Fibroblast of lung (primary cell): ENCODE measurements at regions not wholly inside any gene's neighbourhood (a gene's known extent, or its start where the extent isn't known, plus 50 kb on each side); places are given as distances from the start of the nearest gene placed in this dataset.

ENCODE experiments used
- DNase-seq, 2 donors: peaks; one replicate each; pipeline versions ENCODE4 v3.0.0 to v3.0.0-alpha.2; 2010; ENCODE audit warnings: low read depth in 2 of 2
- H2AFZ ChIP-seq: 2 replicates; pipeline ENCODE4 v1.5.1; 2012; ENCODE audit warnings: low read length, control low read depth, inconsistent platforms
- H3K27ac ChIP-seq: 2 replicates; pipeline ENCODE4 v1.5.1; 2011; ENCODE audit warnings: low read length, control low read depth; ENCODE audit not compliant: insufficient read depth
- H3K27me3 ChIP-seq: 2 replicates; pipeline ENCODE4 v1.5.1; 2011; ENCODE audit warnings: mild to moderate bottlenecking, low read length; ENCODE audit not compliant: control insufficient read depth, insufficient read depth
- H3K36me3 ChIP-seq: 2 replicates; pipeline ENCODE4 v1.5.1; 2011; ENCODE audit warnings: low read length; ENCODE audit not compliant: control insufficient read depth, insufficient read depth
- H3K4me1 ChIP-seq: 2 replicates; pipeline ENCODE4 v1.5.1; 2011; ENCODE audit warnings: low read length; ENCODE audit not compliant: control insufficient read depth, insufficient read depth; ENCODE audit errors: extremely low read depth
- H3K4me2 ChIP-seq: 2 replicates; pipeline ENCODE4 v1.5.1; 2011; ENCODE audit warnings: low read length, control low read depth; ENCODE audit not compliant: insufficient read depth; ENCODE audit errors: extremely low read depth
- H3K4me3 ChIP-seq, 4 experiments: fragments of 200-600 bp in 1 of 4; sonication (generic) in 1 of 4; replicated peaks in 1 of 4; 2 replicates each; pipeline ENCODE4 v1.5.1; 2011 to 2016; ENCODE audit warnings: low read length in 4 of 4, low read depth in 3 of 4, mild to moderate bottlenecking in 3 of 4, control low read depth in 2 of 4, inconsistent platforms in 1 of 4, mixed read lengths in 1 of 4; ENCODE audit not compliant: insufficient read depth in 1 of 4; ENCODE audit errors: control extremely low read depth in 1 of 4
- H3K79me2 ChIP-seq: 2 replicates; pipeline ENCODE4 v1.5.1; 2012; ENCODE audit warnings: mild to moderate bottlenecking, low read length, inconsistent platforms; ENCODE audit not compliant: control insufficient read depth, insufficient read depth
- H3K9ac ChIP-seq: 2 replicates; pipeline ENCODE4 v1.5.1; 2011; ENCODE audit warnings: mild to moderate bottlenecking, low read length, control low read depth; ENCODE audit not compliant: insufficient read depth
- H3K9me3 ChIP-seq: 2 replicates; pipeline ENCODE4 v1.5.1; 2012; ENCODE audit warnings: low read depth, low read length; ENCODE audit not compliant: control insufficient read depth, insufficient read depth
- H4K20me1 ChIP-seq: 2 replicates; pipeline ENCODE4 v1.5.1; 2011; ENCODE audit warnings: low read length; ENCODE audit not compliant: control insufficient read depth, insufficient read depth; ENCODE audit errors: extremely low read depth
- EZH2 ChIP-seq: IDR thresholded peaks from 2 replicates; pipeline ENCODE4 v1.5.1; 2012; ENCODE audit warnings: low read length, control low read depth, mild to moderate bottlenecking; ENCODE audit errors: missing control alignments
- TF ChIP-seq, protein P1 (sequence below), 2 donors: IDR thresholded peaks in 1 of 2; conservative IDR thresholded peaks in 1 of 2; 1 replicate in 1 of 2; 2 replicates in 1 of 2; pipeline ENCODE4 v1.5.1; 2011 to 2012; ENCODE audit warnings: low read length in 2 of 2, control low read depth in 1 of 2, inconsistent platforms in 1 of 2, low read depth in 1 of 2, mild to moderate bottlenecking in 1 of 2

DNA sequence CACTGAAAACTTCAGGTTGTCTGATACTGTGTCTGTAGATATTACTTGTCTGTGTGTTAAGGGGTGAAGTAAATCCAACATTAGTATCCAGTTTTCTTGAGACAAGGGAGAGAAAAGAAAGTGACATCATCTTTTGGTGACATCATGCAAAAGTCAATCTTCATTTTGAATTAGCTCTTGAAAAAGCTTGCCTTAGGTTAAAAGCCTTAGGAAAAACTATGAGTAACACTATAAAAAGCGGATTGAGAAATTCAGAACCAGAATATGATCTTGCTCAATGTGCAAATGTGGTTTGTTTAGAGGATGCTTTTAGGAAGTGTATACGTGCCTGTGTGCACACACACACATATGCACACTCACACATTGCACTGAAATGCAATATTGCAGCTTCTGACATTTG lies 345.8 kb upstream of the CASK start:
- DNase-seq = no peak
- Histone ChIP-seq H3K36me3 (no peaks in the 10 kb centered on the region), H2AFZ (no peak overlapping the region), H4K20me1 (no peaks in the 10 kb centered on the region), H3K9me3 (no peaks in the 10 kb centered on the region), H3K4me1 (no peaks in the 10 kb centered on the region), H3K79me2 (no peaks in the 10 kb centered on the region), H3K27ac (no peak overlapping the region), H3K9ac (no peak overlapping the region), H3K4me2 (no peak overlapping the region), H3K27me3 (no peaks in the 10 kb centered on the region), H3K4me3 (no peak overlapping the region)
- TF ChIP-seq, protein P1, sequence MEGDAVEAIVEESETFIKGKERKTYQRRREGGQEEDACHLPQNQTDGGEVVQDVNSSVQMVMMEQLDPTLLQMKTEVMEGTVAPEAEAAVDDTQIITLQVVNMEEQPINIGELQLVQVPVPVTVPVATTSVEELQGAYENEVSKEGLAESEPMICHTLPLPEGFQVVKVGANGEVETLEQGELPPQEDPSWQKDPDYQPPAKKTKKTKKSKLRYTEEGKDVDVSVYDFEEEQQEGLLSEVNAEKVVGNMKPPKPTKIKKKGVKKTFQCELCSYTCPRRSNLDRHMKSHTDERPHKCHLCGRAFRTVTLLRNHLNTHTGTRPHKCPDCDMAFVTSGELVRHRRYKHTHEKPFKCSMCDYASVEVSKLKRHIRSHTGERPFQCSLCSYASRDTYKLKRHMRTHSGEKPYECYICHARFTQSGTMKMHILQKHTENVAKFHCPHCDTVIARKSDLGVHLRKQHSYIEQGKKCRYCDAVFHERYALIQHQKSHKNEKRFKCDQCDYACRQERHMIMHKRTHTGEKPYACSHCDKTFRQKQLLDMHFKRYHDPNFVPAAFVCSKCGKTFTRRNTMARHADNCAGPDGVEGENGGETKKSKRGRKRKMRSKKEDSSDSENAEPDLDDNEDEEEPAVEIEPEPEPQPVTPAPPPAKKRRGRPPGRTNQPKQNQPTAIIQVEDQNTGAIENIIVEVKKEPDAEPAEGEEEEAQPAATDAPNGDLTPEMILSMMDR (conservative IDR thresholded peaks at IDR 0.05 in 1 of 2, IDR thresholded peaks at IDR 0.05 in 1 of 2; ENCODE audit: low read depth in 1 of 2, low read length in 2 of 2) = no peak
- no peak for TF ChIP-seq EZH2

DNA sequence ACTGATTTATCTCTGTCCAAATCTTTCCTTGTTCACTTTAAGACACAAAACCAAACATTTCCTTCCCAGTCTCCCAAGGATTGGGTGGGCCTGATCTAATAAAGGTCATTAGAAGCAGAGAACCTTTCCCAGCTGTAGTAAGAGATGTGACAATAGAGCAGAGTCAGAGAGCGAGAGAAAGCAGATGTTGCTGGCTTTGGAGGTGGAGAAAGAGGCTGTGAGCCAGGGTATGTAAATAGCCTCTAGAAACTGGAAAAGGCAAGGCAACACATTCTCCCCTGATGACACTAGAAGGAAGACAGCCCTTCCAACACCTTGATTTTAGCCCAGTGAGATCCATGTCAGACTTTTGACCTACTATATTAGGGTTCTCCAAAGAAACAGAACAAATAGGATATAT lies 337.5 kb upstream of the CASK start:
- Histone ChIP-seq H2AFZ (no peak overlapping the region), H3K4me1 (no peaks in the 10 kb centered on the region), H3K4me2 (no peak overlapping the region), H4K20me1 (no peaks in the 10 kb centered on the region), H3K4me3 (no peak overlapping the region), H3K36me3 (no peaks in the 10 kb centered on the region), H3K27ac (no peak overlapping the region), H3K9me3 (no peaks in the 10 kb centered on the region), H3K9ac (no peak overlapping the region), H3K79me2 (no peaks in the 10 kb centered on the region), H3K27me3 (no peaks in the 10 kb centered on the region)
- no peak for TF ChIP-seq EZH2
- no peak for DNase-seq

DNA sequence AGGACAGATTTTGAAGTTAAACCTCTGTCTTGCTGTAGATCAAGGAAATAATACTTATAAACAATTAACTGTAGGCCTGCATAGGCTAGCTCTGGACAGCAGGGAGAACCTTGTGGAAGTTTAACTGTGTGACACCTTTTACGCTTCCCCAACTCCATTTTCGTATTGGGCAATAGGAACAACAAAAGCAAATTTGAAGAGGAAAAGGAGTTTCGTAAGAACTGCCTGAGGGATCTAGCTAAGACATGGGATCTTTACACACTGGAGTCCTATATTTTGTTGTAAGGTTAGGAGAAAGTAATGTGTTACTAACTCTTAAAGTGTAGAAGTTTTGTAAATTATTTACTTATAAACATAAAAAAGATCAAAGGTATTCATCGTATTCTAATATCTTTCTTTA lies 324.9 kb upstream of the CASK start:
- TF ChIP-seq, protein P1 (conservative IDR thresholded peaks at IDR 0.05 in 1 of 2, IDR thresholded peaks at IDR 0.05 in 1 of 2; ENCODE audit: low read depth in 1 of 2, low read length in 2 of 2) = no peak
- no peak for TF ChIP-seq EZH2
- no peaks in the 10 kb centered on the region for H3K27me3 ChIP-seq
- no peaks in the 10 kb centered on the region for H3K4me1 ChIP-seq
- H3K36me3 ChIP-seq = no peaks in the 10 kb centered on the region
- H2AFZ ChIP-seq = no peak overlapping the region
- H3K4me2 ChIP-seq = no peak overlapping the region
- no peak overlapping the region for H3K4me3 ChIP-seq
- no peak overlapping the region for H3K27ac ChIP-seq
- H4K20me1 ChIP-seq = no peaks in the 10 kb centered on the region
- DNase-seq = no peak
- H3K9me3 ChIP-seq = no peaks in the 10 kb centered on the region
- no peak overlapping the region for H3K9ac ChIP-seq
- no peaks in the 10 kb centered on the region for H3K79me2 ChIP-seq
